Jurkat, Clone E6-1 (cell line): ENCODE measurements at regions not wholly inside any gene's neighbourhood (a gene's known extent, or its start where the extent isn't known, plus 50 kb on each side); places are given as distances from the start of the nearest gene placed in this dataset.
"Not testable (repeated sequence)": the region's sequence is repeated elsewhere in the genome, so short reads cannot be mapped to it uniquely, and the experiment has no call there.

Experiments
- DNase-seq: peaks from one replicate; pipeline ENCODE4 v3.0.0-alpha.2; 2011; ENCODE audit warnings: low read depth, low spot score
- H3K4me3 ChIP-seq: 2 replicates; pipeline ENCODE4 v1.5.1; 2011; ENCODE audit warnings: mild to moderate bottlenecking, low read length, control low read depth, moderate library complexity

DNA sequence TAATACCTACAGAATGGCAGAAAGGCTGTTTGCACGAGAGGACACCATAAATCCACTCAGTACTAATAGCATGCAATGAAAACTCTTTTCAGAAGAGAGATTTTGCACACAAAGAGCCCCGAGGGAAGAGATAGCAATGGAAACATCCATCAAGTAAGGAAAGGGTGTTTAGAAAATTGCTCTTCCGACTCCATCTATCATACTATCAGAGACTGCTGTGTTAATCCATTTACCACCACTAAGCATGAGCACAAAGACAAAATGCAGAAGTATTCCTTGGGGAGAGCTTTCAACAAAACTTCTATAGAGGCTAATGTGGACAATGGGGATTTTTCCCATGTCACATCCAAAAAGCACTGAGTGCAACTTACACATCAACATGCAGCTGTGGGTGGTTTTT lies 72.1 kb upstream of the PLAAT1 start:
- no peak overlapping the region for H3K4me3 ChIP-seq
- DNase-seq: no peak

- DNase-seq: no peak
- H3K4me3 ChIP-seq: no peak overlapping the region
Observed at GRCh38 chr3:193174140-193174539, 66.9 kb upstream of the PLAAT1 start.

DNA sequence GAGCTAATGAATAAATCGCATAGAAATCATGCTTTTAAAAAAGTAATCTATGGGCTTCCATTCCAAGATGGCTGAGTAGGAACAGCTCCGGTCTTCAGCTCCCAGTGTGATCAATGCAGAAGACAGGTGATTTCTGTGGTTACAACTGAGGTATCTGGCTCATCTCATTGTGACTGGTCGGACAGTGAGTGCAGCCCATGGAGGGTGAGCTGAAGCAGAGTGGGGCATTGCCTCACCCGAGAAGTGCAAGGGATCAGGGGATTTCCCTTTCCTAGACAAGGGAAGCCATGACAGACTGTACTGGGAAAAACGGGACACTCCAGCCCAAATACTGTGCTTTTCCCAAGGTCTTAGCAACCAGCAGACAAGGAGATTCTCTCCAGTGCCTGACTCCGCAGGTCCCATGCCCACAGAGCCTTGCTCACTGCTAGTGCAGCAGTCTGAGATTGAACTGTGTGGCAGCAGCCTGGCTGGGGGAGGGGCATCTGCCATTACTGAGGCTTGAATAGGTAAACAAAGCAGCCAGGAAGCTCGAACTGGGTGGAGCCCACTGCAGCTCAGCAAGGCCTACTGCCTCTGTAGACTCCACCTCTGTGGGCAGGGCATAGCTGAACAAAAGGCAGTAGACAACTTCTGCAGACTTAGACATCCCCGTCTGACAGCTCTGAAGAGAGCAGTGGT lies 61.5 kb upstream of the PLAAT1 start:
- H3K4me3 ChIP-seq, DNase-seq: not testable (repeated sequence)

DNA sequence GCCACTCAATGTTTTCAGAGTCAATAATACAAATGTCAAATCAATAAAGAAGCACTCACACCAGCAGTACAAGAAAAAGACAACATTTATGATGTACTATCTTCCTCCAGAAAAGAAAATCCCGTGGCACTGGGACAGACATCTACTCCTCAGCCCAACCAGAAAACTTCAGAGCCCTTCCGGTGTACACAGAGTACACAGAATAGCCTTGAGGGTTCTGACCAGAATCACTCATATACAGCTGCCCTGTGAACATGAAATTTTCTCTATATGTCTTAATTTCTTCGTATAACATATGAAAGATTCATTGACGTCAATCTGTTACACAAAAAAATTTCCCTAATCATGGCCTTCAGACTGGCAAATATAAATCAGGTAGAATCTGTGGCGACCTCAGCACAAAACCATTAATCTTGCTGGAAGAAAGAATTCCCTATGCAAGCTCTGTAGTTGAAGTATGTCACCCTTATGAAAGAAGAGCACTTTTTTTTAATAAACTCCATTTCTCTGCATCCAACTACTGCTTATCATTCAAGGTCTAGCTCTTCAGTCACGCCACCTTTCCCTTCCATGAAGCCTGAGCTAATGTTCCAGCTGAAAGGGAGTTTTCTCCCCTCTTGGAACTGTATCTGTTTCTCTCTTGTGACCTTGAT lies 53.8 kb upstream of the PLAAT1 start:
- no peak for DNase-seq
- H3K4me3 ChIP-seq: no peak overlapping the region

GRCh38 chr3:193190146-193190786 lies 50.8 kb upstream of the PLAAT1 start:
- no peak overlapping the region for H3K4me3 ChIP-seq
- peak; percentile 47 for DNase-seq
